ENCODE measurements at regions not wholly inside any gene's neighbourhood (a gene's known extent, or its start where the extent isn't known, plus 50 kb on each side); places are given as distances from the start of the nearest gene placed in this dataset.

GRCh38 chr1:98404866-98405265 is 256.7 kb upstream of the SNX7 start:
- in situ Hi-C loops (cut with HindIII; ENCODE audit: low pct_unique_long_range_greater_than_20kb, low sequenced_read_pairs) = no loop called here
- no peak for TF ChIP-seq JUND (IDR thresholded peaks at IDR 0.05; ENCODE audit: low read depth)
- DNase-seq (ENCODE audit: low read depth in 1 of 2, low spot score in 1 of 2) = no peak

GRCh38 chr1:98403963-98404480 is 257.5 kb upstream of the SNX7 start:
- in situ Hi-C loops (cut with HindIII; ENCODE audit: low pct_unique_long_range_greater_than_20kb, low sequenced_read_pairs) = no loop called here
- no peak for TF ChIP-seq JUND (IDR thresholded peaks at IDR 0.05; ENCODE audit: low read depth)

GRCh38 chr1:98402860-98403259 is 258.7 kb upstream of the SNX7 start:
- no peak for DNase-seq (ENCODE audit: low read depth in 1 of 2, low spot score in 1 of 2)
- in situ Hi-C loops (cut with HindIII; ENCODE audit: low pct_unique_long_range_greater_than_20kb, low sequenced_read_pairs) = no loop called here
- no peak for TF ChIP-seq JUND (IDR thresholded peaks at IDR 0.05; ENCODE audit: low read depth)

More at GRCh38 chr1:98403963-98404480, 257.5 kb upstream of the SNX7 start:
- DNase-seq (ENCODE audit: low read depth in 1 of 2, low spot score in 1 of 2) = no peak

- DNase-seq (ENCODE audit: low read depth in 1 of 2, low spot score in 1 of 2) = no peak
- TF ChIP-seq JUND (IDR thresholded peaks at IDR 0.05; ENCODE audit: low read depth) = no peak
- in situ Hi-C loops (cut with HindIII; ENCODE audit: low pct_unique_long_range_greater_than_20kb, low sequenced_read_pairs) = no loop called here
These were observed 261.1 kb upstream of the SNX7 start for GRCh38 chr1:98400446-98400845.

- no peak for DNase-seq (ENCODE audit: low read depth in 1 of 2, low spot score in 1 of 2)
- in situ Hi-C loops (cut with HindIII; ENCODE audit: low pct_unique_long_range_greater_than_20kb, low sequenced_read_pairs) = no loop called here
- TF ChIP-seq JUND (IDR thresholded peaks at IDR 0.05; ENCODE audit: low read depth) = no peak
These were observed 262.3 kb upstream of the SNX7 start for GRCh38 chr1:98399218-98399617.

GRCh38 chr1:98398649-98399048 is 262.9 kb upstream of the SNX7 start:
- no peak for DNase-seq (ENCODE audit: low read depth in 1 of 2, low spot score in 1 of 2)
- in situ Hi-C loops (cut with HindIII; ENCODE audit: low pct_unique_long_range_greater_than_20kb, low sequenced_read_pairs) = no loop called here
- no peak for TF ChIP-seq JUND (IDR thresholded peaks at IDR 0.05; ENCODE audit: low read depth)

GRCh38 chr1:98398092-98398491 is 263.4 kb upstream of the SNX7 start:
- no peak for TF ChIP-seq JUND (IDR thresholded peaks at IDR 0.05; ENCODE audit: low read depth)
- in situ Hi-C loops (cut with HindIII; ENCODE audit: low pct_unique_long_range_greater_than_20kb, low sequenced_read_pairs) = no loop called here
- no peak for DNase-seq (ENCODE audit: low read depth in 1 of 2, low spot score in 1 of 2)

- no peak for DNase-seq (ENCODE audit: low read depth in 1 of 2, low spot score in 1 of 2)
- TF ChIP-seq JUND (IDR thresholded peaks at IDR 0.05; ENCODE audit: low read depth) = no peak
- in situ Hi-C loops (cut with HindIII; ENCODE audit: low pct_unique_long_range_greater_than_20kb, low sequenced_read_pairs) = no loop called here
These were observed 267.8 kb upstream of the SNX7 start for GRCh38 chr1:98393719-98394118.

GRCh38 chr1:98391175-98391574 is 270.3 kb upstream of the SNX7 start:
- in situ Hi-C loops (cut with HindIII; ENCODE audit: low pct_unique_long_range_greater_than_20kb, low sequenced_read_pairs) = no loop called here
- no peak for DNase-seq (ENCODE audit: low read depth in 1 of 2, low spot score in 1 of 2)
- TF ChIP-seq JUND (IDR thresholded peaks at IDR 0.05; ENCODE audit: low read depth) = no peak

GRCh38 chr1:98389809-98390208 is 271.7 kb upstream of the SNX7 start:
- TF ChIP-seq JUND (IDR thresholded peaks at IDR 0.05; ENCODE audit: low read depth) = no peak
- in situ Hi-C loops (cut with HindIII; ENCODE audit: low pct_unique_long_range_greater_than_20kb, low sequenced_read_pairs) = no loop called here
- DNase-seq (ENCODE audit: low read depth in 1 of 2, low spot score in 1 of 2) = no peak

GRCh38 chr1:98388441-98388840 is 273.1 kb upstream of the SNX7 start:
- no peak for TF ChIP-seq JUND (IDR thresholded peaks at IDR 0.05; ENCODE audit: low read depth)
- in situ Hi-C loops (cut with HindIII; ENCODE audit: low pct_unique_long_range_greater_than_20kb, low sequenced_read_pairs) = no loop called here
- DNase-seq (ENCODE audit: low read depth in 1 of 2, low spot score in 1 of 2) = no peak

- in situ Hi-C loops (cut with HindIII; ENCODE audit: low pct_unique_long_range_greater_than_20kb, low sequenced_read_pairs) = no loop called here
- TF ChIP-seq JUND (IDR thresholded peaks at IDR 0.05; ENCODE audit: low read depth) = no peak
- DNase-seq (ENCODE audit: low read depth in 1 of 2, low spot score in 1 of 2) = no peak
These were observed 273.8 kb upstream of the SNX7 start for GRCh38 chr1:98387701-98388100.

GRCh38 chr1:98386675-98387440 is 274.7 kb upstream of the SNX7 start:
- TF ChIP-seq JUND (IDR thresholded peaks at IDR 0.05; ENCODE audit: low read depth) = no peak
- DNase-seq (ENCODE audit: low read depth in 1 of 2, low spot score in 1 of 2) = no peak
- in situ Hi-C loops (cut with HindIII; ENCODE audit: low pct_unique_long_range_greater_than_20kb, low sequenced_read_pairs) = no loop called here

- in situ Hi-C loops (cut with HindIII; ENCODE audit: low pct_unique_long_range_greater_than_20kb, low sequenced_read_pairs) = no loop called here
- no peak for TF ChIP-seq JUND (IDR thresholded peaks at IDR 0.05; ENCODE audit: low read depth)
- DNase-seq (ENCODE audit: low read depth in 1 of 2, low spot score in 1 of 2) = no peak
These were observed 275.9 kb upstream of the SNX7 start for GRCh38 chr1:98385652-98386051.

Data from T47D (cell line).